ENCODE measurements at regions not wholly inside any gene's neighbourhood (a gene's known extent, or its start where the extent isn't known, plus 50 kb on each side); places are given as distances from the start of the nearest gene placed in this dataset.

DNA sequence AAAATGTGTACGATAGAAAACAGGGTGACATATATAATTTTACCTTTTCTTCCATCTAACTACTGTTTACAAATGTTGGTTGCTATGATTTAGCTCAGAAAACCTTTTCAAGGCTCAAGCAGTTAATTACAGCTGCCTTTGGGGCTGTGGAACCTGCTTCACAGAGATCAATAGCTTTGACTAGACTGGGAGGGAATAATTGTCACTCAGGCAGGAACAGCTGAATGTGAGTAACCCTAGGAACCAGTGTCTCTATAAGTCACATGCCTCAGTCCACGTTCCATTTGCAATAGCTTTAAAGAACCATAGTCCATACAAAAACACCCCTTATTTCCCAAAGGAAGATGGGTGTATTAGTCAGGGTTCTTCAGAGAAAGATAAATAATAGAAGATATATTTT lies 306.8 kb upstream of the ERCC4 start:
- DNase-seq (ENCODE audit: extremely low read depth in 1 of 4, low spot score in 3 of 4) (no peak), FAIRE-seq (no peak), ATAC-seq (no peak)
- H3K4me3 ChIP-seq = no peak overlapping the region
- H3K9me1 ChIP-seq (ENCODE audit: control insufficient read depth, insufficient read depth, low read length) = no peaks in the 10 kb centered on the region
- no peaks in the 10 kb centered on the region for H3K4me1 ChIP-seq (replicated peaks in 1 of 2; ENCODE audit: control insufficient read depth in 2 of 2, insufficient read depth in 2 of 2, low read length in 2 of 2)
- TF ChIP-seq STAT5B (CRISPR knock-in tag; IDR thresholded peaks at IDR 0.05) (no peak), GABPB2 (CRISPR knock-in tag; conservative IDR thresholded peaks at IDR 0.05) (no peak), NCOR1 (IDR thresholded peaks at IDR 0.05) (no peak), MED1 (CRISPR knock-in tag; IDR thresholded peaks at IDR 0.05; ENCODE audit: borderline replicate concordance) (no peak), POLR2B (IDR thresholded peaks at IDR 0.05; ENCODE audit: low read depth, partially characterized antibody) (no peak), ZBTB7A (IDR thresholded peaks at IDR 0.05; ENCODE audit: borderline replicate concordance, control insufficient read depth, low read depth, low read length) (no peak), CCNT2 (IDR thresholded peaks at IDR 0.05; ENCODE audit: borderline replicate concordance, extremely low read depth, insufficient read length, low read depth, low read length) (no peak), PHF20 (IDR thresholded peaks at IDR 0.05; ENCODE audit: partially characterized antibody) (no peak), BHLHE40 (IDR thresholded peaks at IDR 0.05; ENCODE audit: low read length) (no peak), MYNN (IDR thresholded peaks at IDR 0.05) (no peak), MYNN (CRISPR knock-in tag; IDR thresholded peaks at IDR 0.05) (no peak), TAF1 (IDR thresholded peaks at IDR 0.05; ENCODE audit: control insufficient read depth, extremely low read depth, insufficient read depth, low read length, severe bottlenecking) (no peak), CREBBP (IDR thresholded peaks at IDR 0.05; ENCODE audit: low read depth, low read length) (no peak), NRF1 (conservative IDR thresholded peaks at IDR 0.05 in 1 of 2, IDR thresholded peaks at IDR 0.05 in 1 of 2) (no peak), PHF8 (IDR thresholded peaks at IDR 0.05; ENCODE audit: borderline replicate concordance, low read length) (no peak), JUND (IDR thresholded peaks at IDR 0.05; ENCODE audit: borderline replicate concordance, low read depth, low read length) (no peak), JUND (tag; IDR thresholded peaks at IDR 0.05; ENCODE audit: borderline replicate concordance, low read depth, low read length) (no peak), ZNF696 (CRISPR knock-in tag; conservative IDR thresholded peaks at IDR 0.05) (no peak)
- TF ChIP-seq, protein P1, sequence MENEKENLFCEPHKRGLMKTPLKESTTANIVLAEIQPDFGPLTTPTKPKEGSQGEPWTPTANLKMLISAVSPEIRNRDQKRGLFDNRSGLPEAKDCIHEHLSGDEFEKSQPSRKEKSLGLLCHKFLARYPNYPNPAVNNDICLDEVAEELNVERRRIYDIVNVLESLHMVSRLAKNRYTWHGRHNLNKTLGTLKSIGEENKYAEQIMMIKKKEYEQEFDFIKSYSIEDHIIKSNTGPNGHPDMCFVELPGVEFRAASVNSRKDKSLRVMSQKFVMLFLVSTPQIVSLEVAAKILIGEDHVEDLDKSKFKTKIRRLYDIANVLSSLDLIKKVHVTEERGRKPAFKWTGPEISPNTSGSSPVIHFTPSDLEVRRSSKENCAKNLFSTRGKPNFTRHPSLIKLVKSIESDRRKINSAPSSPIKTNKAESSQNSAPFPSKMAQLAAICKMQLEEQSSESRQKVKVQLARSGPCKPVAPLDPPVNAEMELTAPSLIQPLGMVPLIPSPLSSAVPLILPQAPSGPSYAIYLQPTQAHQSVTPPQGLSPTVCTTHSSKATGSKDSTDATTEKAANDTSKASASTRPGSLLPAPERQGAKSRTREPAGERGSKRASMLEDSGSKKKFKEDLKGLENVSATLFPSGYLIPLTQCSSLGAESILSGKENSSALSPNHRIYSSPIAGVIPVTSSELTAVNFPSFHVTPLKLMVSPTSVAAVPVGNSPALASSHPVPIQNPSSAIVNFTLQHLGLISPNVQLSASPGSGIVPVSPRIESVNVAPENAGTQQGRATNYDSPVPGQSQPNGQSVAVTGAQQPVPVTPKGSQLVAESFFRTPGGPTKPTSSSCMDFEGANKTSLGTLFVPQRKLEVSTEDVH (IDR thresholded peaks at IDR 0.05; ENCODE audit: low read depth, partially characterized antibody) = no peak
- TF ChIP-seq, protein P2, sequence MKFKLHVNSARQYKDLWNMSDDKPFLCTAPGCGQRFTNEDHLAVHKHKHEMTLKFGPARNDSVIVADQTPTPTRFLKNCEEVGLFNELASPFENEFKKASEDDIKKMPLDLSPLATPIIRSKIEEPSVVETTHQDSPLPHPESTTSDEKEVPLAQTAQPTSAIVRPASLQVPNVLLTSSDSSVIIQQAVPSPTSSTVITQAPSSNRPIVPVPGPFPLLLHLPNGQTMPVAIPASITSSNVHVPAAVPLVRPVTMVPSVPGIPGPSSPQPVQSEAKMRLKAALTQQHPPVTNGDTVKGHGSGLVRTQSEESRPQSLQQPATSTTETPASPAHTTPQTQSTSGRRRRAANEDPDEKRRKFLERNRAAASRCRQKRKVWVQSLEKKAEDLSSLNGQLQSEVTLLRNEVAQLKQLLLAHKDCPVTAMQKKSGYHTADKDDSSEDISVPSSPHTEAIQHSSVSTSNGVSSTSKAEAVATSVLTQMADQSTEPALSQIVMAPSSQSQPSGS (CRISPR knock-in tag; IDR thresholded peaks at IDR 0.05) = no peak
- BruUV-seq (replicated peaks) = no TSS peak
- intact Hi-C loops (cut with micrococcal nuclease) (no loop called here), in situ Hi-C loops (cut with MboI) (no loop called here)
- no peaks in the 10 kb centered on the region for H3K79me2 ChIP-seq (ENCODE audit: control insufficient read depth, insufficient read depth, low read length)
- no peak overlapping the region for H3K9ac ChIP-seq (ENCODE audit: insufficient read depth in 1 of 2, low read depth in 2 of 2, low read length in 2 of 2)
- ChIA-PET CTCF (ENCODE audit: low intra/inter-chr PET ratio) (no interaction called here), POLR2A (interaction anchor here (0.9 kb wide), 1 partner anchor 9 kb away, joined by 3 read pairs; no protein-coding TSS in a partner anchor)
- H3K27me3 ChIP-seq (ENCODE audit: control insufficient read depth in 2 of 2, insufficient read depth in 2 of 2, low read length in 2 of 2) = no peaks in the 10 kb centered on the region; a peak in 1 of 5 replicates
- no peak overlapping the region for H3K27ac ChIP-seq (ENCODE audit: extremely low read depth, low read depth, low read length)
- WGBS (ENCODE audit: insufficient coverage, low coverage, missing lambda C conversion rate) = 0% methylated on average over 2 of the region's 2 CpGs
- H3K9me3 ChIP-seq (replicated peaks; ENCODE audit: control insufficient read depth, insufficient read depth, low read depth, low read length) = no peaks in the 10 kb centered on the region
- H2AFZ ChIP-seq (ENCODE audit: low read depth, low read length) = no peak overlapping the region
- no peaks in the 10 kb centered on the region for H4K20me1 ChIP-seq (replicated peaks; ENCODE audit: control insufficient read depth, insufficient read depth, low read length)
- no peaks in the 10 kb centered on the region for H3K36me3 ChIP-seq (ENCODE audit: control insufficient read depth, insufficient read depth, low read length)
- H3K4me2 ChIP-seq (ENCODE audit: insufficient read depth, low read length) = no peak overlapping the region
